Activated CD4-positive, alpha-beta memory T cell treated with anti-CD3 and anti-CD28 coated beads, Interleukin-2, amount 10 ng/mL, durations not matched to agents 7 days and 5 days (primary cell): ENCODE measurements at regions not wholly inside any gene's neighbourhood (a gene's known extent, or its start where the extent isn't known, plus 50 kb on each side); places are given as distances from the start of the nearest gene placed in this dataset.

Experiments used
- CTCF ChIA-PET: fragments of 350-600 bp; sonication (Branson Sonifier 250); formaldehyde crosslinking; loops from one replicate; lab custom pipeline; 2021; ENCODE audit warnings: antibody characterized with exemption, inconsistent platforms; lab: Charles Lee
- POLR2A ChIA-PET: fragments of 350-600 bp; sonication (Branson Sonifier 250); formaldehyde crosslinking; loops from one replicate; lab custom pipeline; 2021; ENCODE audit warnings: antibody characterized with exemption; lab: Charles Lee
- DNase-seq: peaks from one replicate; pipeline ENCODE4 v3.0.0-alpha.2; 2020
- H3K27ac Mint-ChIP-seq: one replicate; pipeline ENCODE4 v1.8.0; 2021; ENCODE audit warnings: mild to moderate bottlenecking, mixed read lengths
- H3K27me3 Mint-ChIP-seq: one replicate; pipeline ENCODE4 v1.8.0; 2021; ENCODE audit warnings: mixed read lengths
- H3K36me3 Mint-ChIP-seq: one replicate; pipeline ENCODE4 v1.8.0; 2021; ENCODE audit warnings: low read depth, mixed read lengths
- H3K4me1 Mint-ChIP-seq: one replicate; pipeline ENCODE4 v1.8.0; 2021; ENCODE audit warnings: mixed read lengths
- H3K4me3 Mint-ChIP-seq: one replicate; pipeline ENCODE4 v1.8.0; 2021; ENCODE audit warnings: mild to moderate bottlenecking, mixed read lengths
- H3K9me3 Mint-ChIP-seq: one replicate; pipeline ENCODE4 v1.8.0; 2021; ENCODE audit warnings: mixed read lengths

DNA sequence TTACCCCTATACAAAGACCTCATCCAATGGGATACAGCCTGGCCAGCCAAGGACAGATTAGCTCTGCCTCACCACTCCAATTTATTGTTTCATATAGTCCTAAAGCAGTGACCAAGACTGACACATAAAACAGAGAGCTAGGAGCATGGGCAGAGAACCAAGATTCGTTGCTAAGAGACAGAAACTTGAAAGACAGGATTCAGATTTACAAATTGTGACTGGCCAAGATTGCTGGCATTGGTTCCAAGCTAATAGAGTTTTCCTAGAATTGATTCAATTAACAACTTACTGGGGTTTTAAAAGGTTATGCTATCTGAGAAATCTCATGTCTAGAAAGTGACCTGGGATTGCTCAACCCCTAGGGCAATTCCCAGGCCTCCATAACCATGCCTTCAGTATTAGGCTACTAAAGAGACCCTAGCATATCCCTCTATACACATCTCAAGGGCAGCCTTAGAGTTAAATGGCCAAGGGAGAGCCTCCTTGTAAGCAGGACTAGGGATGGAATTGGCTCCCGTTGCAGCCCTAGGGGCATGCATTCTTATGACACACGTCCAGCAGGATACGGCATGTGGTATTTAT lies 75.6 kb downstream of the ICOS start:
- CTCF ChIA-PET = no interaction called here
- DNase-seq = no peak
- Mint-ChIP-seq H3K4me1 (peaks cover 56% of the 10 kb centered on the region), H3K27me3 (no peaks in the 10 kb centered on the region), H3K9me3 (peaks cover 21% of the 10 kb centered on the region), H3K4me3 (no peak overlapping the region), H3K27ac (no peak overlapping the region), H3K36me3 (peaks cover 18% of the 10 kb centered on the region)
- POLR2A ChIA-PET = interaction anchor here (2.3 kb wide), 1 partner anchor 11 kb away, joined by 5 read pairs; no protein-coding TSS in a partner anchor

DNA sequence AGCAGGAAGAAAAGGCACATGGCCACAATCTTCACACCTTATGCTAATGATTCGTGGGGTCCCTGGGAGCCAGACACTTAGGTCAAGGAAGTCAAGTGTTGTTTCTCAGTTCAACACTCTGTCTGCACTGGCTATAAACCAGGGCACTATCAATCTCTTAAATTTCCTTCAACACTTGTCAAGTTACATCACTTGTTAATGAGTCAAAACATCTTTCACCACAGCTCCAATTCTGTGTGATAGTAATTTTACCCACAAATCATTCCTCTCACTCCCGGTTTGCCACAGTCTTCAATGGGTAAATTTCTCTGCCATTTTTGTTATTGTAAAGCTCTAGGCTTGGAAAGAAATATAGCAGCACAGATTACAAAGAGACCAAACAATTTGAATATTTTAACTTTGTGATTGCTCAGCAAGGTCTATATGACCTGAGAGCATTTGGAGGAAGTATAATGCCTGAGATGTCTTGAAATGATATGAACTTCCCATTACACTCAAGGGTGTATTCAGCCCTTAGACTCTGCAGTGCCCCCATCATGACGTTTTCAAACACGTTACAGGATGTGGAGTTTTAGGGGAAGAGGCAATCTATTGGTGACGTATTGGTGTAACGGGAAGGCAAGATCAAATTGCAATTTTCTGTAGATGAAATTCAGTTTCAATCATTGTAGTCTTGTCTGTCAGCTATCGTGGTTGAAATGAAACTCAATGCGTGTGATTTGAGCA lies 78.7 kb downstream of the ICOS start:
- CTCF ChIA-PET = interaction anchor here (1.3 to 1.4 kb wide), 2 partner anchors 9 to 22 kb away, joined by 4 to 5 read pairs; no protein-coding TSS in a partner anchor
- peaks cover 67% of the 10 kb centered on the region for H3K4me1 Mint-ChIP-seq

DNA sequence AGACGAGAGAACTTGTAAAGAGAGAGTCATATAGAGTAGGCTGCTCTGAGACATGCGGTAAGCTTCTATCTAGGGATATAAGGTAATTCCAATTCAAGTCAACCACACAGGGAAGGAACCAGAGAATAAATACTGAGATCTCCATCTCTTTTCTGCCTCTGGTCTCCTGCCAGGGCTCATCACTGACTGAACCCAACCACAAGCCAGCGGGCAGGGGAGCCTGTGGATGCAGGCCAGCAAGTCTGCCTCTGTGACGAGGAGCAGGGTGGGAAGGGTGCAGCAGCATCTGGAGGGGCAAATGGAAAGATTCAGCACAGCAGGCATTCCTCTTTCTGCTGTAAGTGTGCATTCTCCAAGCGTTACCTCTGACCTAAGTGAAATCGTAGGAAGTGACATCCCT lies 82.2 kb downstream of the ICOS start:
- POLR2A ChIA-PET = interaction anchor here (1.2 to 1.5 kb wide), 2 partner anchors 13 to 81 kb away, joined by 3 to 5 read pairs; no protein-coding TSS in a partner anchor
- Mint-ChIP-seq H3K27ac (no peak overlapping the region), H3K4me1 (peaks cover 70% of the 10 kb centered on the region)

More for the DNA sequence above, 78.7 kb downstream of the ICOS start:
- POLR2A ChIA-PET = interaction anchor here (1.0 to 2.7 kb wide), 7 partner anchors 10 to 147 kb away, joined by 3 to 14 read pairs (median 4); no protein-coding TSS in a partner anchor
- peaks cover 22% of the 10 kb centered on the region for H3K9me3 Mint-ChIP-seq
- H3K27ac Mint-ChIP-seq = peak overlapping the region; percentile 58
- H3K36me3 Mint-ChIP-seq = peaks cover 16% of the 10 kb centered on the region
- no peaks in the 10 kb centered on the region for H3K27me3 Mint-ChIP-seq
- peak; percentile 35 for DNase-seq
- no peak overlapping the region for H3K4me3 Mint-ChIP-seq

DNA sequence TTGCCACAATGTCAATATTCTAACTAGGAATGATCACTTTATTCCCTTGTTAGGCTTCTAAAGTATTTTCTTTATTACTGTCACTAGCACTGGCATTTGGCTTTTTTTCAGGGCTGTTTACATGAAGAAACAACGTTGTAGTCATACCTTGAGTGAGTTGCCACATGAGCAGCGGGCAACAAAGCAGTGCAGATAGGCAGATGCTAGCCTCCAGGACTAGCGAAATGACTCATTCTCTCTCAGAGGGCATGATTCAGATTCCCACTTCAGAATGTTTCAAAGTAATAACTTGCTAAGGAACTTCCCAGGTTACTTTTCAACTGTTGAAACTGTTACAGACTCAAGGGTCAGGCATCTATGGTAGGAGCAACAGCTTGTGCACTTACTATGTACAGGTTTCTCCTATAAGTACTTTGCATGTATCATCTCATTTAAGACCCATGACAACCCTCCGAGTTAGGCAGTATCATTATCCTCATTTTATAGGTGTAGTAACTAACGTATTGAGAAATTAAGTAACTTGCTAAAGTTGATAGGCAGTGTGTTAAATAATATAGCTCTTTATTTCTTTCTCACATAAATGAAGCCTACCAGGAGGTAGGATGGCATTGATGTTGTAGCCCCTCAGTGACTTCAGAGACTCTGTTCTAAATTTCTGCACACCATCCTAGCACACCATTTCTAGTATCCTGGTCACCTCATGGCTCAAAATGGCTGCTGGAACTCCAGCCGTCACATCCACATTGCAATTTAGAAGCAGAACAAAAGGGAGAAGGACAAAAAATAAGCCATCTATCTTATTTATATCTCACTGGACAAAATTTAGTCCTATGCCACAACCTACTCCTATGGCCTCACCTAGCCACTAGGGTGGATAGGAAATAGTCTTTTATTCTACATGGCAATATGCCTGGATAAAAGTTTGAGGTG lies 83.3 kb downstream of the ICOS start:
- CTCF ChIA-PET = no interaction called here
- Mint-ChIP-seq H3K27ac (peak overlapping the region; percentile 64), H3K9me3 (peaks cover 19% of the 10 kb centered on the region), H3K4me3 (no peak overlapping the region), H3K4me1 (peaks cover 75% of the 10 kb centered on the region), H3K36me3 (peaks cover 16% of the 10 kb centered on the region), H3K27me3 (no peaks in the 10 kb centered on the region)
- POLR2A ChIA-PET = interaction anchor here (0.7 to 1.5 kb wide), 4 partner anchors 14 to 83 kb away, joined by 3 to 5 read pairs (median 4); no protein-coding TSS in a partner anchor
- peak; percentile 70 for DNase-seq

More for the DNA sequence above, 82.2 kb downstream of the ICOS start:
- Mint-ChIP-seq H3K36me3 (peaks cover 16% of the 10 kb centered on the region), H3K4me3 (no peak overlapping the region), H3K27me3 (no peaks in the 10 kb centered on the region), H3K9me3 (peaks cover 19% of the 10 kb centered on the region)
- CTCF ChIA-PET = no interaction called here
- DNase-seq = no peak

DNA sequence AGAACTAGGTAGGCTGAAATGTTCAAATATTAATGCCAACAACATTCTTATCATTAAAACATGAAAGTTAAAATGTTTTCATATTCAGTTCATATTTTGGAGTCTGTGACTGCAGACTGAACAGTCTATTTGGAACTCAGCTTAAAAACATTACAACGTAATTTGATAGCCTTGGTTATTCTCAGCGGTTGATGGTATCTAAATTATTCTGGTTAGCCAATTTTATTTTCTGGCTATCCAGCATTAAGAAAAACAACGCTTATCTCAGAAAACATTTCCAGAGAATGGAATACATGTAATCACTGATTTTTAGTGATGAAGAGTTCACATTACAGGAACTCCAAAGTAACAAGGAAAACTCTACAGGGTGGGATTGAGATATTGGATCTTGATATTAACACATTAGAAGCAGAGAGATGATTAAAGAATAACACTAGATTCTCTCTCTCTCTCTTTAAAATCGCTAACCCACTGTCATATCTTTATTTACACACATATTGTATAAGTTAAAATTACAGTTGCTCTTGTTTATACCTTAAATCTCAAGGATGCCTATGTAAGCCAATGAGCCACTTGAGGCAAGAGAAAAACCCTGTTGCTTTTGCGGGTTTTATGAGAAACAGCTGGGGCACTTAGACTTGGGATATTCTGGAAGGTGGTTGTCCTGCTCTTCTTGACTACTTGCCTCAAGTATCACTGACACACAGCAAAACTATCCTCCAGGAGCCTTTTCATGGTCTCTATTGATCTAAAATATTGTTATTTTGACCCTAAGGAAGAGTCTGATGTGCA lies 84.9 kb downstream of the ICOS start:
- H3K27ac Mint-ChIP-seq = no peak overlapping the region
- peaks cover 14% of the 10 kb centered on the region for H3K36me3 Mint-ChIP-seq
- H3K27me3 Mint-ChIP-seq = no peaks in the 10 kb centered on the region
- H3K4me1 Mint-ChIP-seq = peaks cover 67% of the 10 kb centered on the region
- DNase-seq = no peak
- peaks cover 14% of the 10 kb centered on the region for H3K9me3 Mint-ChIP-seq
- no peak overlapping the region for H3K4me3 Mint-ChIP-seq
- POLR2A ChIA-PET = interaction anchor here (1.3 to 2.0 kb wide), 2 partner anchors 15 to 72 kb away, joined by 4 to 7 read pairs; no protein-coding TSS in a partner anchor
- CTCF ChIA-PET = no interaction called here

DNA sequence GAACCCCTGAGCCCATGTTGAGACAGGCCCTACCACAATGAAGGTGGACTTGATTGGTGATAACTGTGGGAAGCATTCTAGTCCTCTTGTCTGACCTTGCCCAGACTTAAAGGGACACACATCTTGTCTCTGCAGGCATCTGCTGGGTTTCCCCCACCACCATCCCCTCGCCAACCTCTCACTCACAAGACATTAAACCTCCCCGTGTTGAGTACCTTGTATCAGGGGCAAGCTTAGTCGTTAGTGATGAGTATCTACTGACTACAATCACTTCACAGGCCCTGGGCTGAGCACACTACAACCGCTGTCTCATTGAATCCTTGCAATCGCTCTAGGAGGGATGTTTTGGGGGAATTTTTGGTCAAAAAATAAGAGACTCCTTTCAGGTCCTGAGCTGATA lies 86.0 kb downstream of the ICOS start:
- POLR2A ChIA-PET = interaction anchor here (1.2 to 2.6 kb wide), 6 partner anchors 8 to 88 kb away, joined by 3 to 11 read pairs (median 5); no protein-coding TSS in a partner anchor
- Mint-ChIP-seq H3K9me3 (peaks cover 9% of the 10 kb centered on the region), H3K4me3 (no peak overlapping the region), H3K27me3 (no peaks in the 10 kb centered on the region), H3K27ac (no peak overlapping the region), H3K36me3 (peaks cover 10% of the 10 kb centered on the region), H3K4me1 (peaks cover 72% of the 10 kb centered on the region)
- CTCF ChIA-PET = interaction anchor here (0.7 to 1.5 kb wide), 6 partner anchors 29 to 93 kb away, joined by 3 to 5 read pairs (median 3); no protein-coding TSS in a partner anchor
- no peak for DNase-seq

DNA sequence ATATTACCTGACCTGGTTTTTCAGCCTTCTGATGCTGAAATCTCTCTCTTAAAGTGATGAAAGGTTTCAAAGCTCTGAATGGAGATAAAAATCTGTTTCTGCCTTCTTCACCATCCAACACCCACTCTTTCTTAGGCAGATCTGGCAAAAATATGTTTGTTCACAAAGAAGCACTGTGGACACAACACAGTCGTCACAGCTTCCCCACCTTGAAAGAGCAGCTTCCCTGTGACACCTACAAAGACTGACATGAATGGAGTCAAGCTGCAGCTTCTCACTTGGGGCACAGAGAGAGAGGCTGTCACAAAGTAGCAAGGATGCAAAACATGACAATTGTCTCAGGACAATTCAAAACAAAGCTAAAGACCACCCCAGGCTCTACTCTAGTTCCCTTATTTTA lies 86.5 kb downstream of the ICOS start:
- Mint-ChIP-seq H3K27me3 (no peaks in the 10 kb centered on the region), H3K27ac (peak overlapping the region; percentile 26), H3K4me1 (peaks cover 74% of the 10 kb centered on the region), H3K4me3 (no peak overlapping the region), H3K36me3 (peaks cover 4% of the 10 kb centered on the region), H3K9me3 (peaks cover 4% of the 10 kb centered on the region)
- ChIA-PET POLR2A (interaction anchor here (1.2 to 2.6 kb wide), 7 partner anchors 9 to 87 kb away, joined by 3 to 11 read pairs (median 5); no protein-coding TSS in a partner anchor), CTCF (interaction anchor here (0.6 to 1.5 kb wide), 9 partner anchors 16 to 208 kb away, joined by 3 to 5 read pairs (median 3); no protein-coding TSS in a partner anchor)
- no peak for DNase-seq

DNA sequence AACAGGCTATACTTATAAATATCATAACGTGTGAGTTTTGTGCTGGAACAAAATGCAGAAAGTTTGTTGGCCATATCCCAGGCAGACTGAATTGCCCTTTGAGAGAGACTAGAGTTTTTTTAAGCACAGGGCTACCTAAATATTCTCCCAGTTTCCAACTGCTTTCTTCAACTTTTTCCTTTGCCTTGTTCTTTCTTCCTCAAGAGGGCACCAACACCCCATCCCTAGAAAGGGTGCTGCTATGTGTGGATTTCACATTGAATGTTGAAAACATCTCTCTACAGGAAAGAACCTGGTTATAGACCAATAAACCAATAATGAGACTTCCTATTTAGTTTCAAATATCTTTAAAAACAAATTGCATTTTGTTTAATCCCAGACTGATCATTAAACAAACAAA lies 87.9 kb downstream of the ICOS start:
- peak; percentile 33 for DNase-seq
- Mint-ChIP-seq H3K9me3 (no peaks in the 10 kb centered on the region), H3K36me3 (no peaks in the 10 kb centered on the region), H3K4me3 (no peak overlapping the region), H3K27me3 (no peaks in the 10 kb centered on the region), H3K4me1 (peaks cover 61% of the 10 kb centered on the region), H3K27ac (no peak overlapping the region)
- CTCF ChIA-PET = interaction anchor here (0.9 to 2.3 kb wide), 5 partner anchors 18 to 153 kb away, joined by 3 to 7 read pairs (median 5); no protein-coding TSS in a partner anchor
- POLR2A ChIA-PET = interaction anchor here (0.6 to 2.6 kb wide), 4 partner anchors 10 to 304 kb away, joined by 3 to 11 read pairs (median 3); no protein-coding TSS in a partner anchor

DNA sequence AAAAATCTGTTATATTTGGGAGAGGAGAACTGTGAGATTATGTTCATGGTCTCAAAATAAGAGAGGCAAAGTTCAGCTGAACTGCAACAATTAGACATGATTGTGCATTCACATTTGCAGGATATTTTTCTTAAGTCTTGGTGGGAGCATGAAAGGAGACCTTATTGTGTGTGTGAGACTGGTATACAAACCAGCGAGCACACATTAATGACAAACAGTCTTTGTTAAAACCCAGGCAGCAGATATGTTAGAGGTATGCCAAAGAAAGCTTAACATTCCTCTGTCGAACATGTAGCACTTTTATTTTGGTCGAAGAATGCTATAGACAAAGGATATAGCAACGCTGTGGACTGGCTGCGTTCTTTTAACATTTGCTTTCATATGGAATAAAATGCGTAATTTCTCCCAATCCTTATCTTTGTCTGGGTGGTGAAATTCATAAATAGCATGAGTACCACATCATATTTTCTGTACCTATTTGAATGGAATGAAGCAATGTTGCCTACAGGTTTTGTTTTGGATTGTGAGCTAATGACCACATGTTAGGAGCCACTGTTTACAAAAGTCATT lies 88.4 kb downstream of the ICOS start:
- Mint-ChIP-seq H3K27me3 (no peaks in the 10 kb centered on the region), H3K36me3 (no peaks in the 10 kb centered on the region), H3K4me1 (peaks cover 56% of the 10 kb centered on the region), H3K4me3 (no peak overlapping the region), H3K9me3 (no peaks in the 10 kb centered on the region), H3K27ac (no peak overlapping the region)
- ChIA-PET POLR2A (interaction anchor here (0.6 to 2.6 kb wide), 3 partner anchors 11 to 305 kb away, joined by 3 to 11 read pairs (median 3); no protein-coding TSS in a partner anchor), CTCF (interaction anchor here (0.9 to 2.3 kb wide), 5 partner anchors 16 to 153 kb away, joined by 3 to 7 read pairs (median 5); no protein-coding TSS in a partner anchor)
- no peak for DNase-seq

DNA sequence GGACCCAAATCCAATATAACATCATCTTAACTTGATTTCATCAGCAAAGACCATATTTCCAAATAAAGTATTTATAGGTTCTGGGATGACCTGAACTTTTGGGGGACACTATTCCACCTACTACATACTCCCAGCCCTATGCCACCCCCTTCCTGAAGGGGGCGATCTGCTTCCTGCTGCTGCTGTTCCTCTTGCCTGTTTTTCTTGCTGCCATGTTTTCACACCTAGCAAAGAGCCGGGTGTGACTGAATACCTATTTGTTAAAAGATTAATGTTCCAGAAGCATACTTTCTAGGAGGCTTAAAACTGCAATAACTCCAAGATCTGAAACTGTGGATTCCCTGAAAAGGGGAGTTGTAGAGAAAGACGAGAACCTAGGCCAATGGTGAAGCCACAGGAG lies 89.7 kb downstream of the ICOS start:
- DNase-seq = no peak
- no peak overlapping the region for H3K4me3 Mint-ChIP-seq
- peaks cover 50% of the 10 kb centered on the region for H3K4me1 Mint-ChIP-seq
- no peaks in the 10 kb centered on the region for H3K27me3 Mint-ChIP-seq
- H3K9me3 Mint-ChIP-seq = no peaks in the 10 kb centered on the region
- ChIA-PET POLR2A (interaction anchor here (1.0 to 2.0 kb wide), 3 partner anchors 20 to 39 kb away, joined by 3 to 6 read pairs (median 6); no protein-coding TSS in a partner anchor), CTCF (interaction anchor here (1.3 kb wide), 1 partner anchor 25 kb away, joined by 3 read pairs; no protein-coding TSS in a partner anchor)
- H3K27ac Mint-ChIP-seq = peak overlapping the region; percentile 41
- no peaks in the 10 kb centered on the region for H3K36me3 Mint-ChIP-seq

DNA sequence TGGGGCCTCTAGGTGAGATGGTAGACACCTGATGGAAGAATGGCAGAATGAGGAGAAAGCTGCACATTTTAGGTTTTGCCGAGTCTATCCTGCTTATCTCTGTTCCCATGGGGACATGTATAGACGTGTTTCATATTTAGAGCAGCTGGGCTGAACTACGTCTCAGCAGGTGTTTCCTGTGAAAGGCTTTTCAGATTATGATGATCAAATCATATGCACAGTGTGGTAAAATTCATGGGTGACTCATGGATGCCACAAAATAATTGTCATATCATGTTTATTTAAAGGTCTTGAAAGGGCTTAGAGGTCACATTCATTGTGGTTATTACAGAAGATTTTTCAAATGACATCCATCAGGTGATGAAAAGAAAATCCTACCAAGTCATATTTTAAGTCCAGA lies 90.5 kb downstream of the ICOS start:
- no peaks in the 10 kb centered on the region for H3K27me3 Mint-ChIP-seq
- peak overlapping the region; percentile 52 for H3K27ac Mint-ChIP-seq
- H3K4me3 Mint-ChIP-seq = no peak overlapping the region
- ChIA-PET CTCF (interaction anchor here (1.3 kb wide), 1 partner anchor 24 kb away, joined by 3 read pairs; no protein-coding TSS in a partner anchor), POLR2A (interaction anchor here (1.0 to 2.0 kb wide), 4 partner anchors 21 to 78 kb away, joined by 3 to 6 read pairs (median 4); no protein-coding TSS in a partner anchor)
- no peaks in the 10 kb centered on the region for H3K36me3 Mint-ChIP-seq
- peaks cover 44% of the 10 kb centered on the region for H3K4me1 Mint-ChIP-seq
- H3K9me3 Mint-ChIP-seq = no peaks in the 10 kb centered on the region
- peak; percentile 41 for DNase-seq
